Femur (tissue), 1 donor: ENCODE measurements at regions not wholly inside any gene's neighbourhood (a gene's known extent, or its start where the extent isn't known, plus 50 kb on each side); places are given as distances from the start of the nearest gene placed in this dataset.
"Not testable (repeated sequence)": the region's sequence is repeated elsewhere in the genome, so short reads cannot be mapped to it uniquely, and the experiment has no call there.

Experiments used
- DNase-seq: peaks from one replicate; pipeline ENCODE4 v3.0.0-alpha.2; 2017

DNA sequence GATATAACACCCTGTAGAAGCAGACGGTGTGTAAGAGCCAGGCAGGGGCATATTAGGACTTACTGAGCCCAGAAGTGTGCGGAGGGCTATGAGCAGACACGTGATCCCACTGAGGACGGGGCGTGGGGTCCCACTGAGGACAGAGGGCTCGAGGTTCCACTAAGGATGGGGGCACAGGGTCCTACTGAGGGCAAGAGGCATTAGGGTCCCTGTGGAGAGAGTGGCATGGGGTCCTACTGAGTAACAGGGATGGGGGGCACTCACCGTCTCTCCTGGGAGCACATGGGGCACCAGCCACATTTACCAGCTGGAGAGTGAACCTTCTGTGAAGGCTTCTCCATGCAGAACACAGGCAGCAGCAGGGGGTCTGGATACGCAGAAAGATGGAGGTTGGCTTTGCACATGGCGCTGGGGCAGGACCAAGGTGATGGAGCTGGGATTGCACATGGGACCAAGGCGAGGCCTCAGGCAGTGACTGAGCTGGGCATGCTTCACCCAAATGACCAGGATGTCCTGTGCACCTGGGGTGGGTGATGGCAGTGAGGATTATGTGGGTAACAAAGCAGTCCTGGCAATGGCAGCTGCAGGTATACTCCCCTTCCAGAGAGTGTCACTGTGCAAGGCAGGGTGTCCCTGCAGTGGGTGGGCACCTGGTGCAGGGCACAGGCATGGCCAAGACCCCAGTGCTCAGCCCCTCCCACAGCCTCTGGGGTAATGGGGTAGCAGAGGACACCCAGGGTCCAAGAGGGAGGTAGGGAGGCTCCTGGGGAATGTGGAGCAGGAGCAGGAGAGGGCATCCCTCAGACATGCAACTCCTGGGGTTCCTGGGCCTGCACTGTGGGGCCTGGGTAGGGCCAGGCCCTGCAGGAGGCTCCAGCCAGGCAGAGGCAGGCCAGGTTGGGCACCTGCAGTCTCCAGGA is 278.1 kb downstream of the TCERG1L start:
- DNase-seq: no peak

- no peak for DNase-seq
Observed at GRCh38 chr10:131034451-131034850, 277.1 kb downstream of the TCERG1L start.

- DNase-seq: no peak
Observed at GRCh38 chr10:131035779-131036178, 275.7 kb downstream of the TCERG1L start.

- DNase-seq: no peak
Observed at GRCh38 chr10:131038056-131038455, 273.5 kb downstream of the TCERG1L start.

DNA sequence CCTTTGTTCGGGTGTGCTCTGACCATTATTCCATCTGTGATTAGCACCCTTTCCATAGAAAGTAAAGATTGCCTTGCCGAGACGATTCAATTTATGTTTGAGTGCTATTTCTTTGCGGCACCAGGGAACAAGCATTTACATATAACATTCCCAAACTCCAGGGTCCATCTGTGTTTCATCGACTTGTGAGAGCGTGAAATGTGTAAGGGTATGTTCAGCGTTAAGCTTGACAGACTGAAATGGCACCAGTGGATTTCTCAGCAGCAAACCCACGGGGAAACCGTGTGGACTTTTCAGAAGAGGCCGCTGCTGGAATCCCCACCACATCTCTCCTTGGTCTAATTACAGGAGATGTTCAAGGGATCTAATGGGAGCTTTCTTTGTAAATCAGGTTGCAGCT is 270.5 kb downstream of the TCERG1L start:
- DNase-seq: no peak

DNA sequence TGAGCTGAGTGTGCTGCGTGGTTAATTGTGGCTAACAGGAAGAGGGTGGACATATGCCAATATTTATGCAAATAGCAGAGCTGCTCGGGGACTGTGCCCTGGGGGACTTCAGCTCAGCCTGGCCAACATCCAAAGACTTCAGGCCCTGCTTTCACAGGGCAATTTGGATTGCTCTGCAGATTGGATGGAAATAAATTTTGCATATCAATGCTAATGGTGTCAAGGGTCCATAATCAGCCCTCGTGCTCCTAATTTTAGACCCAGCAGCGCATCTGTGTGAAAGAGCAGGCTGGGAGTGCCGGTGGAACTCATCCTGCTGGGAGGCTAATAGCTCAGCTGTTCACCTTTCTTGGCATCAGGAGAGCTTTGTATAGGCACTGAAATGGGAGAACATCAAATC is 270.1 kb downstream of the TCERG1L start:
- no peak for DNase-seq

- DNase-seq: not testable (repeated sequence)
Observed at GRCh38 chr10:131042015-131042414, 269.5 kb downstream of the TCERG1L start.
